Kidney (tissue), 13 donors: ENCODE measurements at regions not wholly inside any gene's neighbourhood (a gene's known extent, or its start where the extent isn't known, plus 50 kb on each side); places are given as distances from the start of the nearest gene placed in this dataset.
"Not testable (repeated sequence)": the region's sequence is repeated elsewhere in the genome, so short reads cannot be mapped to it uniquely, and the experiment has no call there.

Source experiments
- DNase-seq, 5 donors: peaks; one replicate each; pipeline ENCODE4 v3.0.0-alpha.2; 2013 to 2020
- FAIRE-seq: peaks from 2 replicates; lab custom pipeline; 2012; peaks lifted over from hg19 to GRCh38; lab: Jason Lieb, UNC
- H3K27ac ChIP-seq, 2 donors: one replicate each; pipeline ENCODE4 v1.7.0; 2013; ENCODE audit warnings: low read depth in 2 of 2, low read length in 2 of 2, inconsistent platforms in 1 of 2
- H3K27me3 ChIP-seq: one replicate; pipeline ENCODE4 v1.7.1; 2013; ENCODE audit warnings: low read length, inconsistent platforms; ENCODE audit not compliant: control insufficient read depth, insufficient read depth
- H3K36me3 ChIP-seq, 3 donors: one replicate each; pipeline versions ENCODE4 v1.7.0 to v1.7.1; 2013; ENCODE audit warnings: low read length in 3 of 3, control low read depth in 1 of 3, inconsistent platforms in 1 of 3; ENCODE audit not compliant: insufficient read depth in 3 of 3, control insufficient read depth in 2 of 3
- H3K4me1 ChIP-seq, 3 donors: one replicate each; pipeline versions ENCODE4 v1.7.0 to v1.7.1; 2013; ENCODE audit warnings: low read length in 3 of 3, inconsistent platforms in 1 of 3, low read depth in 1 of 3; ENCODE audit not compliant: control insufficient read depth in 2 of 3, insufficient read depth in 2 of 3
- H3K4me3 ChIP-seq, 3 donors: one replicate each; pipeline versions ENCODE4 v1.7.0 to v1.8.1; 2013; ENCODE audit warnings: low read length in 3 of 3, control low read depth in 1 of 3, inconsistent platforms in 1 of 3
- H3K9ac ChIP-seq, 3 donors: one replicate each; pipeline versions ENCODE4 v1.7.0 to v1.7.1; 2013; ENCODE audit warnings: low read length in 3 of 3, control low read depth in 1 of 3, inconsistent platforms in 1 of 3
- H3K9me3 ChIP-seq, 3 donors: one replicate each; pipeline versions ENCODE4 v1.7.0 to v1.7.1; 2013; ENCODE audit warnings: low read length in 3 of 3, control low read depth in 1 of 3, inconsistent platforms in 1 of 3; ENCODE audit not compliant: control insufficient read depth in 2 of 3, insufficient read depth in 1 of 3
- intact Hi-C: fragments of 100-400 bp; cut with DNase I; formaldehyde crosslinking; loops from one replicate; pipeline ENCODE4 v1.11.1; 2022
- TF ChIP-seq, protein P1 (sequence below): IDR thresholded peaks from 3 replicates; pipeline ENCODE4 v1.5.1; 2012; ENCODE audit warnings: mild to moderate bottlenecking, moderate library complexity, borderline replicate concordance; ENCODE audit not compliant: insufficient read depth; ENCODE audit errors: extremely low read depth
- donor health status: control.
- donor health status: control.
- donor health status: control.
- donor health status: control.
- donor health status: control.
- donor health status: DM: yes; HTN: yes; CAD: no.
- donor health status: Normal renal cell carcinoma (clear cell type).

DNA sequence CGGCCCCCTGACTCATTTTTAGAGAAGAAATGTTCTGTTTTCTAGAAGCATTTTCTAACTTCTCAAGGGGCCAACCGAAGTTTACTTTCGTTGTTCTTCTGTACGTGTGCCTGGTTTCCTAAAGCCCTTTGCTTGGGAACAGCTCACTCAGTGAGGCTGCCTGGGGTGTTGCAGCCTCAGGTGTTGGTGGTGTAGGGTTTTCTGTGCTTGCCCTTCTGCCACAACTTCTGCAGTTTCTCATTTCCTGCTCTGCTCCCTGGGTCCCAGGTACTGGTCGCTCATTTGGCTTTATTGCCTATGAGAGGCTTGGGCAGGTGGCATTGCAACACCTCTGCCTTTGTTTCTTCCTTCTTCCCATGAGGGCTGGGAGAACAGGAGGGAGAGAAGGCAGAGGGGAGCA, 278.3 kb downstream of the SOX4 start:
- intact Hi-C loops, result no loop called here
- no peak overlapping the region for H3K4me3 ChIP-seq
- H3K9me3 ChIP-seq, result no peaks in the 10 kb centered on the region
- no peak for FAIRE-seq
- H3K4me1 ChIP-seq, result no peaks in the 10 kb centered on the region
- no peak for DNase-seq
- TF ChIP-seq, protein P1, sequence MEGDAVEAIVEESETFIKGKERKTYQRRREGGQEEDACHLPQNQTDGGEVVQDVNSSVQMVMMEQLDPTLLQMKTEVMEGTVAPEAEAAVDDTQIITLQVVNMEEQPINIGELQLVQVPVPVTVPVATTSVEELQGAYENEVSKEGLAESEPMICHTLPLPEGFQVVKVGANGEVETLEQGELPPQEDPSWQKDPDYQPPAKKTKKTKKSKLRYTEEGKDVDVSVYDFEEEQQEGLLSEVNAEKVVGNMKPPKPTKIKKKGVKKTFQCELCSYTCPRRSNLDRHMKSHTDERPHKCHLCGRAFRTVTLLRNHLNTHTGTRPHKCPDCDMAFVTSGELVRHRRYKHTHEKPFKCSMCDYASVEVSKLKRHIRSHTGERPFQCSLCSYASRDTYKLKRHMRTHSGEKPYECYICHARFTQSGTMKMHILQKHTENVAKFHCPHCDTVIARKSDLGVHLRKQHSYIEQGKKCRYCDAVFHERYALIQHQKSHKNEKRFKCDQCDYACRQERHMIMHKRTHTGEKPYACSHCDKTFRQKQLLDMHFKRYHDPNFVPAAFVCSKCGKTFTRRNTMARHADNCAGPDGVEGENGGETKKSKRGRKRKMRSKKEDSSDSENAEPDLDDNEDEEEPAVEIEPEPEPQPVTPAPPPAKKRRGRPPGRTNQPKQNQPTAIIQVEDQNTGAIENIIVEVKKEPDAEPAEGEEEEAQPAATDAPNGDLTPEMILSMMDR, result no peak
- no peaks in the 10 kb centered on the region for H3K27me3 ChIP-seq
- no peak overlapping the region for H3K9ac ChIP-seq
- H3K27ac ChIP-seq, result no peak overlapping the region
- H3K36me3 ChIP-seq, result no peaks in the 10 kb centered on the region

DNA sequence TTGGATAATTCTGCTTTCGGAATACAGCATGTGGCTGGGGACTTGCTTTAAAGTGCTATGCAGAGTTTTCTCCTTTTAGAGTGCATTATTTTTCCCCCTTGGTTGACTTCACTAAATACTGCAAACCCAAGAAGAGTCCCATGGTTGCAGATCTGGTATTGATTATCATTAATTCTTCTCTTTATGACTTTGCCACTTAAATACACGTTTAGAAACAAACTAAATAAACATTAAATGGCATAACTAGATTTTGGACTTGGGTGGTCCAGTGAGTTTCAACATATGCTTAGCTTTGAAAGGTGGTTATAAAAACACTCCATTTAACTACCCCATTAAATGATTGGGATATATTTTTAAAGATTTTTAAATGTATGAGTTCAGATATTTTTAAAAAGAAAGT, 279.2 kb downstream of the SOX4 start:
- Histone ChIP-seq H3K27ac (no peak overlapping the region), H3K9me3 (no peaks in the 10 kb centered on the region), H3K9ac (no peak overlapping the region), H3K4me1 (no peaks in the 10 kb centered on the region), H3K27me3 (no peaks in the 10 kb centered on the region), H3K36me3 (no peaks in the 10 kb centered on the region), H3K4me3 (no peak overlapping the region)
- TF ChIP-seq, protein P1, result no peak
- no peak for FAIRE-seq
- no peak for DNase-seq
- intact Hi-C loops, result no loop called here

DNA sequence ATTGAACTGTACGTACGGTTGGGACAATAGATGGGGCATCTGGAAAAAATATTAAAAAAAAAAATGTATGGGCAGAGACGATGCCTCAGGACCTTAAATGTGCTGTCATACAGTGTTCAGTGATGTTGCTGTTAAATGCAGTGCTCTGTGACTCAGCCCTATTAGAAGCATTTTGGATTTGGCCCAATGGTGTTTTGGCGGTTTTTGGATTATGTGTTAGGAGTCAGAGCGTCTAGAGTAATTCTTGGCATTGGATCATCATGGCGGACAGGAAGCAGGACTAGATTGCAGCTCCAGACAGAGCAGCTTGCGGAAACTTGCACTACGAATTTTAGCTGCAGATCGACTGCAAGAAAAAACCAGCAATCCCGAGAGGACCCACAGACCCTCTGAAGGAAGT, 280.0 kb downstream of the SOX4 start:
- Histone ChIP-seq H3K4me3 (no peak overlapping the region), H3K27me3 (no peaks in the 10 kb centered on the region), H3K9ac (no peak overlapping the region), H3K9me3 (no peaks in the 10 kb centered on the region), H3K36me3 (no peaks in the 10 kb centered on the region), H3K4me1 (no peaks in the 10 kb centered on the region), H3K27ac (no peak overlapping the region)
- TF ChIP-seq, protein P1, result no peak
- DNase-seq (no peak), FAIRE-seq (no peak)
- intact Hi-C loops, result no loop called here

DNA sequence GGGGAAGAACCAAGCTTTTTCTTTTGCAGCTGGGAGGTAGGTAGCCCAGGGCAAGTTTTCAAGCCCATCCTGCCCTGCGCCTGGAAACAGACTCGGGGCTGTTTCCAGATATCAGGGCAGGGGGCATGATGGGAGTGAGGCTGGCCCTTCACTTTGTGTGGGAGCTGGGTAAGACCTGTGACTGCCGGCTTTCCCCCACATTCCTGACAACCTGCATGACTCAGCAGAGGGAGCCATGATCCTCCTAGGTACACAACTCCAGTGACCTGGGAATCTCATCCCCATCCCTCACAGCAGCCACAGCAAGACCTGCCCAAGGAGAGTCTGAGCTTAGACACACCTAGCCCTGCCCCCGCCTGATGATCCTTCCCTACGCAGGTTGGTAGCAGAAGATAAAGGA, 280.8 kb downstream of the SOX4 start:
- H3K9ac ChIP-seq, result no peak overlapping the region
- TF ChIP-seq, protein P1, result no peak

DNA sequence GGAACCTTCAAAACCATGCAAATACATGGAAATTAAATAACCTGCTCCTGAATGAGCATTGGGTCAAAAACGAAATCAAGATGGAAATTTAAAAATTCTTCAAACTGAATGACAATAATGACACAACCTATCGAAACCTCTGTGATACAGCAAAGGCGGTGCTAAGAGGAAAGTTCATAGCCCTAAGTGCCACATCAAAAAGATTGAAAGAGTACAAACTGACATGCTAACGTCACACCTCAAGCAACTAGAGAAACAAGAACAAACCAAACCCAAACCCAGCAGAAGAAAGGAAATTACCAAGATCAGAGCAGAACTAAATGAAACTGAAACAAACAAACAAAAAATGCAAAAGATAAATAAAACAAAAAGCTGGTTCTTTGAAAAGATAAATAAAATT, 283.5 kb downstream of the SOX4 start:
- DNase-seq, H3K27me3 ChIP-seq, H3K4me1 ChIP-seq, H3K4me3 ChIP-seq, FAIRE-seq, H3K36me3 ChIP-seq, H3K27ac ChIP-seq, H3K9ac ChIP-seq, intact Hi-C loops, H3K9me3 ChIP-seq: not testable (repeated sequence)

More for the DNA sequence above, 280.8 kb downstream of the SOX4 start:
- no peak for FAIRE-seq
- Histone ChIP-seq H3K9me3 (no peaks in the 10 kb centered on the region), H3K27ac (no peak overlapping the region), H3K36me3 (no peaks in the 10 kb centered on the region), H3K4me1 (no peaks in the 10 kb centered on the region), H3K27me3 (no peaks in the 10 kb centered on the region), H3K4me3 (no peak overlapping the region)
- DNase-seq, result no peak
- intact Hi-C loops, result no loop called here

DNA sequence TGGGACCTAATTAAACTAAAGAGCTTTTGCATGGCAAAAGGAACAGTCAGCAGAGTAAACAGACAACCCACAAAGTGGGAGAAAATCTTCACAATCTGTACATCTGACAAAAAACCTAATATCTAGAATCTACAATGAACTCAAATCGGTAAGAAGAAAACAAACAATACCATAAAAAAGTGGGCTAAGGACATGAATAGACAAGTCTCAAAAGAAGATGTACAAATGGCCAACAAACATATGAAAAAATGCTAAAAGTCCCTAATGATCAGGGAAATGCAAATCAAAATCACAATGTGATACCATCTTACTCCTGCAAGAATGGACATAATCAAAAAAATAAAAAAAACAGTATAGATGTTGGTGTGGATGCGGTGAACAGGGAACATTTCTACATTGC, 286.7 kb downstream of the SOX4 start:
- FAIRE-seq, H3K9ac ChIP-seq, DNase-seq, H3K27ac ChIP-seq, H3K4me3 ChIP-seq, H3K36me3 ChIP-seq, intact Hi-C loops, H3K27me3 ChIP-seq, H3K9me3 ChIP-seq, H3K4me1 ChIP-seq: not testable (repeated sequence)
